ENCODE measurements at regions not wholly inside any gene's neighbourhood (a gene's known extent, or its start where the extent isn't known, plus 50 kb on each side); places are given as distances from the start of the nearest gene placed in this dataset.
A peak's percentile ranks its signal among the peaks of the same experiment; 100 is the strongest.

GRCh38 chr15:70361106-70361505 lies 263.4 kb upstream of the TLE3 start:
- DNase-seq = no peak

- DNase-seq = peak; percentile 8
These were observed 261.3 kb upstream of the TLE3 start for GRCh38 chr15:70358871-70359647.

- DNase-seq = no peak
These were observed 260.5 kb upstream of the TLE3 start for GRCh38 chr15:70358011-70358819.

GRCh38 chr15:70357453-70357852 lies 259.7 kb upstream of the TLE3 start:
- peak; percentile 14 for DNase-seq

- DNase-seq = peak; percentile 12
These were observed 259.2 kb upstream of the TLE3 start for GRCh38 chr15:70356919-70357318.

GRCh38 chr15:70356062-70356860 lies 258.5 kb upstream of the TLE3 start:
- DNase-seq = peak; percentile 19

- peak; percentile 7 for DNase-seq
These were observed 257.6 kb upstream of the TLE3 start for GRCh38 chr15:70355275-70355795.

- DNase-seq = peak; percentile 40
These were observed 256.7 kb upstream of the TLE3 start for GRCh38 chr15:70354346-70354905.

- DNase-seq = peak; percentile 34
These were observed 256.1 kb upstream of the TLE3 start for GRCh38 chr15:70353606-70354345.

GRCh38 chr15:70351941-70352774 lies 254.4 kb upstream of the TLE3 start:
- DNase-seq = peak; percentile 4

GRCh38 chr15:70351391-70351790 lies 253.7 kb upstream of the TLE3 start:
- no peak for DNase-seq

- DNase-seq = peak; percentile 25
These were observed 251.0 kb upstream of the TLE3 start for GRCh38 chr15:70348581-70349344.

GRCh38 chr15:70348226-70348543 lies 250.5 kb upstream of the TLE3 start:
- DNase-seq = peak; percentile 15

- DNase-seq = no peak
These were observed 249.9 kb upstream of the TLE3 start for GRCh38 chr15:70347321-70348225.

GRCh38 chr15:70345251-70346019 lies 247.7 kb upstream of the TLE3 start:
- DNase-seq = peak; percentile 12

- DNase-seq = no peak
These were observed 246.9 kb upstream of the TLE3 start for GRCh38 chr15:70344666-70345065.

- no peak for DNase-seq
These were observed 246.4 kb upstream of the TLE3 start for GRCh38 chr15:70343961-70344621.

All from right hindlimb (tissue), 1 donor.